BJ (cell line): ENCODE measurements at regions not wholly inside any gene's neighbourhood (a gene's known extent, or its start where the extent isn't known, plus 50 kb on each side); places are given as distances from the start of the nearest gene placed in this dataset.
"Not testable (repeated sequence)": the region's sequence is repeated elsewhere in the genome, so short reads cannot be mapped to it uniquely, and the experiment has no call there.

Source experiments
- CTCF ChIA-PET: fragments of 350-600 bp; formaldehyde crosslinking; extraction: SDS; loops from one replicate; lab custom pipeline; 2021; ENCODE audit warnings: antibody characterized with exemption, inconsistent platforms; lab: Yijun Ruan, JAX
- POLR2A ChIA-PET: fragments of 300-600 bp; sonication (Branson Sonifier 250); formaldehyde crosslinking; extraction: SDS; loops from one replicate; lab custom pipeline; 2021; ENCODE audit warnings: antibody characterized with exemption; lab: Charles Lee
- DNase-seq: peaks from one replicate; pipeline ENCODE4 v3.0.0-alpha.2; 2011; ENCODE audit warnings: low read depth
- H3K27me3 ChIP-seq: 2 replicates; pipeline ENCODE4 v1.6.0; 2011; ENCODE audit warnings: low read length; ENCODE audit not compliant: control insufficient read depth, insufficient read depth
- H3K36me3 ChIP-seq: 2 replicates; pipeline ENCODE4 v1.5.1; 2011; ENCODE audit warnings: low read length; ENCODE audit not compliant: control insufficient read depth, insufficient read depth
- H3K4me3 ChIP-seq: 2 replicates; pipeline ENCODE4 v1.5.1; 2011; ENCODE audit warnings: low read depth, mild to moderate bottlenecking, control low read depth, low read length
- CTCF ChIP-seq: IDR thresholded peaks from 2 replicates; pipeline ENCODE4 v1.5.1; 2011; ENCODE audit warnings: low read depth, mild to moderate bottlenecking, control low read depth, inconsistent platforms, low read length, moderate library complexity; ENCODE audit not compliant: insufficient read depth

- ChIA-PET POLR2A (no interaction called here), CTCF (no interaction called here)
- Histone ChIP-seq H3K27me3 (no peaks in the 10 kb centered on the region), H3K4me3 (no peak overlapping the region), H3K36me3 (no peaks in the 10 kb centered on the region)
- no peak for TF ChIP-seq CTCF
- no peak for DNase-seq
Observed at GRCh38 chr5:163870441-163870840, 365.0 kb downstream of the MAT2B start.

- DNase-seq: no peak
- Histone ChIP-seq H3K4me3 (no peak overlapping the region), H3K36me3 (no peaks in the 10 kb centered on the region), H3K27me3 (no peaks in the 10 kb centered on the region)
- CTCF ChIA-PET: no interaction called here
- no peak for TF ChIP-seq CTCF
- POLR2A ChIA-PET: no interaction called here
Observed at GRCh38 chr5:163874431-163874830, 369.0 kb downstream of the MAT2B start.

GRCh38 chr5:163874912-163875311 lies 369.5 kb downstream of the MAT2B start:
- DNase-seq, H3K36me3 ChIP-seq, H3K27me3 ChIP-seq, POLR2A ChIA-PET, H3K4me3 ChIP-seq, CTCF ChIA-PET: not testable (repeated sequence)

GRCh38 chr5:163877865-163878264 lies 372.4 kb downstream of the MAT2B start:
- TF ChIP-seq CTCF: no peak

GRCh38 chr5:163878490-163878889 lies 373.1 kb downstream of the MAT2B start:
- H3K27me3 ChIP-seq: no peaks in the 10 kb centered on the region
- POLR2A ChIA-PET: no interaction called here
- H3K36me3 ChIP-seq: no peaks in the 10 kb centered on the region
- no peak overlapping the region for H3K4me3 ChIP-seq
- CTCF ChIA-PET: no interaction called here
- DNase-seq: no peak
- TF ChIP-seq CTCF: no peak

More at GRCh38 chr5:163877865-163878264, 372.4 kb downstream of the MAT2B start:
- no peaks in the 10 kb centered on the region for H3K27me3 ChIP-seq
- CTCF ChIA-PET: no interaction called here
- no peaks in the 10 kb centered on the region for H3K36me3 ChIP-seq
- H3K4me3 ChIP-seq: no peak overlapping the region
- DNase-seq: no peak
- POLR2A ChIA-PET: no interaction called here

- peak; percentile 6 for DNase-seq
- H3K36me3 ChIP-seq: no peaks in the 10 kb centered on the region
- ChIA-PET POLR2A (no interaction called here), CTCF (no interaction called here)
- H3K27me3 ChIP-seq: no peaks in the 10 kb centered on the region
- no peak overlapping the region for H3K4me3 ChIP-seq
- no peak for TF ChIP-seq CTCF
Observed at GRCh38 chr5:163880302-163880701, 374.9 kb downstream of the MAT2B start.
